Mesothelial cell of epicardium (in vitro differentiated cells): ENCODE measurements at regions not wholly inside any gene's neighbourhood (a gene's known extent, or its start where the extent isn't known, plus 50 kb on each side); places are given as distances from the start of the nearest gene placed in this dataset.

ENCODE experiments used
- DNase-seq, 2 experiments: peaks; one replicate each; pipeline ENCODE4 v3.0.0; 2021; ENCODE audit warnings: low spot score in 2 of 2; ENCODE audit not compliant: unreplicated experiment in 2 of 2
- H3K27ac Mint-ChIP-seq: 2 replicates; pipeline ENCODE4 v1.8.0; 2021; ENCODE audit warnings: mixed read lengths
- H3K27me3 Mint-ChIP-seq: 2 replicates; pipeline ENCODE4 v1.8.0; 2021; ENCODE audit warnings: low read depth, mixed read lengths
- H3K36me3 Mint-ChIP-seq: 2 replicates; pipeline ENCODE4 v1.8.0; 2021; ENCODE audit warnings: mixed read lengths
- H3K4me1 Mint-ChIP-seq: 2 replicates; pipeline ENCODE4 v1.8.0; 2021; ENCODE audit warnings: mixed read lengths
- H3K4me3 Mint-ChIP-seq: 2 replicates; pipeline ENCODE4 v1.8.0; 2021; ENCODE audit warnings: mild to moderate bottlenecking, moderate library complexity, mixed read lengths
- H3K9me3 Mint-ChIP-seq: 2 replicates; pipeline ENCODE4 v1.8.0; 2021; ENCODE audit warnings: mixed read lengths
- CTCF ChIP-seq: fragments of 200-600 bp; sonication (generic); IDR thresholded peaks from one replicate; pipeline ENCODE4 v1.5.0; 2021; ENCODE audit warnings: antibody characterized with exemption; ENCODE audit not compliant: unreplicated experiment

GRCh38 chr3:28680050-28680449 lies 331.4 kb upstream of the AZI2 start:
- Mint-ChIP-seq H3K36me3 (no peaks in the 10 kb centered on the region), H3K27ac (no peak overlapping the region), H3K9me3 (peaks cover 8% of the 10 kb centered on the region), H3K4me1 (peaks cover 4% of the 10 kb centered on the region), H3K4me3 (no peak overlapping the region), H3K27me3 (no peaks in the 10 kb centered on the region)
- no peak for DNase-seq
- no peak for TF ChIP-seq CTCF

- peaks cover 4% of the 10 kb centered on the region for H3K4me1 Mint-ChIP-seq
- no peak for TF ChIP-seq CTCF
- H3K4me3 Mint-ChIP-seq, result no peak overlapping the region
- H3K36me3 Mint-ChIP-seq, result no peaks in the 10 kb centered on the region
- no peaks in the 10 kb centered on the region for H3K9me3 Mint-ChIP-seq
- no peaks in the 10 kb centered on the region for H3K27me3 Mint-ChIP-seq
- DNase-seq, result no peak
- H3K27ac Mint-ChIP-seq, result no peak overlapping the region
These were observed 333.5 kb upstream of the AZI2 start for GRCh38 chr3:28682121-28682520.

- TF ChIP-seq CTCF, result no peak
- Mint-ChIP-seq H3K4me1 (no peaks in the 10 kb centered on the region), H3K27me3 (peaks cover 3% of the 10 kb centered on the region), H3K9me3 (no peaks in the 10 kb centered on the region), H3K36me3 (no peaks in the 10 kb centered on the region), H3K27ac (no peak overlapping the region), H3K4me3 (no peak overlapping the region)
- no peak for DNase-seq
These were observed 341.6 kb upstream of the AZI2 start for GRCh38 chr3:28690176-28690575.

GRCh38 chr3:28698706-28699105 lies 350.1 kb upstream of the AZI2 start:
- no peak overlapping the region for H3K27ac Mint-ChIP-seq
- TF ChIP-seq CTCF, result no peak
- H3K27me3 Mint-ChIP-seq, result no peaks in the 10 kb centered on the region
- no peak for DNase-seq
- no peaks in the 10 kb centered on the region for H3K4me1 Mint-ChIP-seq
- H3K36me3 Mint-ChIP-seq, result no peaks in the 10 kb centered on the region
- H3K9me3 Mint-ChIP-seq, result no peaks in the 10 kb centered on the region
- H3K4me3 Mint-ChIP-seq, result no peak overlapping the region

GRCh38 chr3:28699283-28699682 lies 350.7 kb upstream of the AZI2 start:
- no peak for DNase-seq
- no peak overlapping the region for H3K27ac Mint-ChIP-seq
- H3K4me3 Mint-ChIP-seq, result no peak overlapping the region
- H3K9me3 Mint-ChIP-seq, result no peaks in the 10 kb centered on the region
- no peaks in the 10 kb centered on the region for H3K36me3 Mint-ChIP-seq
- H3K4me1 Mint-ChIP-seq, result no peaks in the 10 kb centered on the region
- no peak for TF ChIP-seq CTCF
- no peaks in the 10 kb centered on the region for H3K27me3 Mint-ChIP-seq

- no peak for DNase-seq
- Mint-ChIP-seq H3K9me3 (no peaks in the 10 kb centered on the region), H3K36me3 (no peaks in the 10 kb centered on the region), H3K27me3 (no peaks in the 10 kb centered on the region), H3K27ac (no peak overlapping the region), H3K4me1 (no peaks in the 10 kb centered on the region), H3K4me3 (no peak overlapping the region)
- no peak for TF ChIP-seq CTCF
These were observed 352.1 kb upstream of the AZI2 start for GRCh38 chr3:28700728-28701127.
